Ishikawa (cell line): ENCODE measurements at regions not wholly inside any gene's neighbourhood (a gene's known extent, or its start where the extent isn't known, plus 50 kb on each side); places are given as distances from the start of the nearest gene placed in this dataset.

Experiments used
- CEBPB ChIP-seq: IDR thresholded peaks from 2 replicates; pipeline ENCODE4 v1.6.1; 2012
- CREB1 ChIP-seq: IDR thresholded peaks from 2 replicates; pipeline ENCODE4 v1.6.1; 2012; ENCODE audit warnings: low read depth
- EGR1 ChIP-seq: IDR thresholded peaks from 2 replicates; pipeline ENCODE4 v1.6.1; 2012
- EP300 ChIP-seq: IDR thresholded peaks from 2 replicates; pipeline ENCODE4 v1.6.1; 2012; ENCODE audit warnings: borderline replicate concordance
- FOXM1 ChIP-seq: IDR thresholded peaks from 2 replicates; pipeline ENCODE4 v1.6.1; 2012; ENCODE audit warnings: low read depth, borderline replicate concordance
- MAX ChIP-seq: IDR thresholded peaks from 2 replicates; pipeline ENCODE4 v1.6.1; 2012
- NFIC ChIP-seq: IDR thresholded peaks from 2 replicates; pipeline ENCODE4 v1.6.1; 2012
- RAD21 ChIP-seq: IDR thresholded peaks from 2 replicates; pipeline ENCODE4 v1.6.1; 2012; ENCODE audit warnings: low read depth
- REST ChIP-seq: IDR thresholded peaks from 2 replicates; pipeline ENCODE4 v1.6.1; 2012; ENCODE audit warnings: low read depth, mild to moderate bottlenecking
- TAF1 ChIP-seq: IDR thresholded peaks from 2 replicates; pipeline ENCODE4 v1.6.1; 2012; ENCODE audit warnings: low read depth, mild to moderate bottlenecking
- TCF12 ChIP-seq: IDR thresholded peaks from 2 replicates; pipeline ENCODE4 v1.6.1; 2012; ENCODE audit warnings: low read depth
- TEAD4 ChIP-seq: IDR thresholded peaks from 2 replicates; pipeline ENCODE4 v1.6.1; 2012
- USF1 ChIP-seq: IDR thresholded peaks from 2 replicates; pipeline ENCODE4 v1.6.1; 2012
- YY1 ChIP-seq: IDR thresholded peaks from 2 replicates; pipeline ENCODE4 v1.6.1; 2012; ENCODE audit warnings: low read depth
- ZBTB7A ChIP-seq: IDR thresholded peaks from 2 replicates; pipeline ENCODE4 v1.6.1; 2012; ENCODE audit warnings: low read depth

DNA sequence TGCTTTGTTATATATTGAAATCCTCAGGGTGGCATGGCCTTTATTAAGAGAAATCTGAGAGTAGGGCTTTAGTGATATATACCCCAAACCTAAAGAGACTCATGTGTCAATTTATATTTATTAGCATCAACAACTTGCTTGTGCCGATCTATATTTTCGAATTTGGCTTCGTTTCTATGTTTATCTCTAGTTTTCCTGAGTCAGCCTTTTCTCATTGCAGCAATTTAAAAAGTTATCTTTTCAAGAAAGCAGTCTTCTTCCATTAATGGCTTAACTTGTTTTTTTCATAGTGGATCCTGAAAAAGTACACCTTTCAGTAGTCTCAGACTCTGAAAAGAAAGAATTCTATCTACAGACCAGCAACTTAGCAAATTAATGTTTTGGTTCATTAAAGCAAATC lies 99.9 kb upstream of the KCNN2 start:
- TF ChIP-seq USF1: no peak
- no peak for TF ChIP-seq FOXM1
- no peak for TF ChIP-seq EGR1
- no peak for TF ChIP-seq EP300
- TF ChIP-seq CREB1: no peak
- TF ChIP-seq TEAD4: no peak
- TF ChIP-seq REST: no peak
- TF ChIP-seq RAD21: no peak
- no peak for TF ChIP-seq TCF12
- no peak for TF ChIP-seq CEBPB
- no peak for TF ChIP-seq YY1
- no peak for TF ChIP-seq ZBTB7A
- no peak for TF ChIP-seq NFIC
- no peak for TF ChIP-seq MAX
- no peak for TF ChIP-seq TAF1

GRCh38 chr5:114265432-114266060 lies 96.3 kb upstream of the KCNN2 start:
- TF ChIP-seq MAX (no peak), TAF1 (no peak), RAD21 (no peak), REST (no peak), ZBTB7A (no peak), CREB1 (no peak), TEAD4 (no peak), TCF12 (no peak), EP300 (no peak)

- TF ChIP-seq YY1 (no peak), NFIC (no peak), MAX (no peak), REST (no peak), EGR1 (no peak), FOXM1 (no peak), USF1 (no peak), RAD21 (no peak), TCF12 (no peak), EP300 (no peak), TAF1 (no peak), CEBPB (no peak)
Observed at GRCh38 chr5:114266374-114266773, 95.5 kb upstream of the KCNN2 start.

GRCh38 chr5:114296191-114296590 lies 65.7 kb upstream of the KCNN2 start:
- TF ChIP-seq EP300: no peak
- TF ChIP-seq TEAD4: no peak
- no peak for TF ChIP-seq CREB1
- TF ChIP-seq TAF1: no peak
- TF ChIP-seq ZBTB7A: no peak
- TF ChIP-seq FOXM1: no peak
- no peak for TF ChIP-seq EGR1
